Glutamatergic neuron (in vitro differentiated cells): ENCODE measurements at regions not wholly inside any gene's neighbourhood (a gene's known extent, or its start where the extent isn't known, plus 50 kb on each side); places are given as distances from the start of the nearest gene placed in this dataset.
"Not testable (repeated sequence)": the region's sequence is repeated elsewhere in the genome, so short reads cannot be mapped to it uniquely, and the experiment has no call there.

Experiments
- DNase-seq: peaks from one replicate; pipeline ENCODE4 v3.0.0; 2022
- H3K27ac Mint-ChIP-seq: one replicate; pipeline ENCODE4 v1.8.0; 2020; ENCODE audit warnings: mild to moderate bottlenecking, mixed read lengths, inconsistent platforms; ENCODE audit not compliant: unreplicated experiment
- H3K27me3 Mint-ChIP-seq: one replicate; pipeline ENCODE4 v1.8.0; 2020; ENCODE audit warnings: mild to moderate bottlenecking, moderate library complexity, mixed read lengths, inconsistent platforms; ENCODE audit not compliant: unreplicated experiment
- H3K36me3 Mint-ChIP-seq: one replicate; pipeline ENCODE4 v1.8.0; 2020; ENCODE audit warnings: mild to moderate bottlenecking, mixed read lengths, inconsistent platforms; ENCODE audit not compliant: unreplicated experiment
- H3K4me1 Mint-ChIP-seq: one replicate; pipeline ENCODE4 v1.8.0; 2020; ENCODE audit warnings: mild to moderate bottlenecking, low read depth, mixed read lengths, inconsistent platforms; ENCODE audit not compliant: unreplicated experiment
- H3K4me3 Mint-ChIP-seq: one replicate; pipeline ENCODE4 v1.8.0; 2020; ENCODE audit warnings: mild to moderate bottlenecking, mixed read lengths, inconsistent platforms; ENCODE audit not compliant: unreplicated experiment
- H3K9me3 Mint-ChIP-seq: one replicate; pipeline ENCODE4 v1.8.0; 2020; ENCODE audit warnings: mild to moderate bottlenecking, moderate library complexity, mixed read lengths, inconsistent platforms; ENCODE audit not compliant: unreplicated experiment
- TF ChIP-seq, protein P1 (sequence below): fragments of 200-600 bp; sonication (generic); IDR thresholded peaks from one replicate; pipeline ENCODE4 v1.5.0; 2021; ENCODE audit not compliant: partially characterized antibody, unreplicated experiment

GRCh38 chr1:229860926-229861325 lies 206.1 kb upstream of the GALNT2 start:
- DNase-seq: no peak
- Mint-ChIP-seq H3K27ac (no peak overlapping the region), H3K9me3 (peaks cover 8% of the 10 kb centered on the region), H3K27me3 (peaks cover 2% of the 10 kb centered on the region), H3K4me1 (peaks cover 30% of the 10 kb centered on the region), H3K36me3 (no peaks in the 10 kb centered on the region), H3K4me3 (no peak overlapping the region)
- TF ChIP-seq, protein P1, sequence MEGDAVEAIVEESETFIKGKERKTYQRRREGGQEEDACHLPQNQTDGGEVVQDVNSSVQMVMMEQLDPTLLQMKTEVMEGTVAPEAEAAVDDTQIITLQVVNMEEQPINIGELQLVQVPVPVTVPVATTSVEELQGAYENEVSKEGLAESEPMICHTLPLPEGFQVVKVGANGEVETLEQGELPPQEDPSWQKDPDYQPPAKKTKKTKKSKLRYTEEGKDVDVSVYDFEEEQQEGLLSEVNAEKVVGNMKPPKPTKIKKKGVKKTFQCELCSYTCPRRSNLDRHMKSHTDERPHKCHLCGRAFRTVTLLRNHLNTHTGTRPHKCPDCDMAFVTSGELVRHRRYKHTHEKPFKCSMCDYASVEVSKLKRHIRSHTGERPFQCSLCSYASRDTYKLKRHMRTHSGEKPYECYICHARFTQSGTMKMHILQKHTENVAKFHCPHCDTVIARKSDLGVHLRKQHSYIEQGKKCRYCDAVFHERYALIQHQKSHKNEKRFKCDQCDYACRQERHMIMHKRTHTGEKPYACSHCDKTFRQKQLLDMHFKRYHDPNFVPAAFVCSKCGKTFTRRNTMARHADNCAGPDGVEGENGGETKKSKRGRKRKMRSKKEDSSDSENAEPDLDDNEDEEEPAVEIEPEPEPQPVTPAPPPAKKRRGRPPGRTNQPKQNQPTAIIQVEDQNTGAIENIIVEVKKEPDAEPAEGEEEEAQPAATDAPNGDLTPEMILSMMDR: no peak

GRCh38 chr1:229862017-229862774 lies 204.8 kb upstream of the GALNT2 start:
- peak overlapping the region; percentile 9 for H3K27ac Mint-ChIP-seq

GRCh38 chr1:229863651-229864545 lies 203.1 kb upstream of the GALNT2 start:
- Mint-ChIP-seq H3K27me3 (peaks cover 2% of the 10 kb centered on the region), H3K27ac (no peak overlapping the region), H3K36me3 (no peaks in the 10 kb centered on the region), H3K4me1 (peaks cover 27% of the 10 kb centered on the region), H3K9me3 (peaks cover 8% of the 10 kb centered on the region), H3K4me3 (no peak overlapping the region)
- TF ChIP-seq, protein P1: no peak
- no peak for DNase-seq

More at GRCh38 chr1:229862017-229862774, 204.8 kb upstream of the GALNT2 start:
- Mint-ChIP-seq H3K4me3 (no peak overlapping the region), H3K36me3 (no peaks in the 10 kb centered on the region), H3K27me3 (peaks cover 2% of the 10 kb centered on the region), H3K4me1 (peaks cover 29% of the 10 kb centered on the region), H3K9me3 (peaks cover 8% of the 10 kb centered on the region)
- DNase-seq: no peak
- TF ChIP-seq, protein P1: no peak

- no peak overlapping the region for H3K27ac Mint-ChIP-seq
- no peak for DNase-seq
- H3K27me3 Mint-ChIP-seq: peaks cover 2% of the 10 kb centered on the region
- H3K4me3 Mint-ChIP-seq: no peak overlapping the region
- peaks cover 6% of the 10 kb centered on the region for H3K9me3 Mint-ChIP-seq
- TF ChIP-seq, protein P1: no peak
- H3K36me3 Mint-ChIP-seq: no peaks in the 10 kb centered on the region
- H3K4me1 Mint-ChIP-seq: peaks cover 20% of the 10 kb centered on the region
Observed at GRCh38 chr1:229864686-229865230, 202.3 kb upstream of the GALNT2 start.

DNA sequence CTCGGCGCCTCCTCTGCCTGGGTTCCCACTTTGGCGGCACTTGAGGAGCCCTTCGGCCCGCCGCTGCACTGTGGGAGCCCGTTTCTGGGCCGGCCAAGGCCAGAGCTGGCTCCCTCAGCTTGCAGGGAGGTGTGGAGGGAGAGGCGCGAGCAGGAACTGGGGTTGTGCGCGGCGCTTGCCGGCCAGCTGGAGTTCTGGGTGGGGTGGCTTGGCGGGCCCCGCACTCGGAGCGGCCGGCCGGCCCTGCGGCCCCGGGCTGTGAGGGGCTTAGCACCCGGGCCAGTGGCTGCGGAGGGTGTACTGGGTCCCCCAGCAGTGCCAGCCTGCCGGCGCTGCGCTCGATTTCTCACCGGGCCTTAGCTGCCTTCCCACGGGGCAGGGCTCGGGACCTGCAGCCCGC lies 201.7 kb upstream of the GALNT2 start:
- peaks cover 15% of the 10 kb centered on the region for H3K4me1 Mint-ChIP-seq
- not testable (repeated sequence) for H3K4me3 Mint-ChIP-seq, H3K27ac Mint-ChIP-seq, H3K27me3 Mint-ChIP-seq, H3K36me3 Mint-ChIP-seq, DNase-seq, H3K9me3 Mint-ChIP-seq
